ENCODE measurements at regions not wholly inside any gene's neighbourhood (a gene's known extent, or its start where the extent isn't known, plus 50 kb on each side); places are given as distances from the start of the nearest gene placed in this dataset.

GRCh38 chr5:154118385-154118784 is 72.1 kb upstream of the GALNT10 start (continued):
- no peak for TF ChIP-seq ZSCAN29 (IDR thresholded peaks at IDR 0.05)

GRCh38 chr5:154118893-154119336 is 71.6 kb upstream of the GALNT10 start:
- intact Hi-C loops (cut with micrococcal nuclease; ENCODE audit: unreplicated experiment) (no loop called here), in situ Hi-C loops (cut with MboI) (no loop called here)
- ChIA-PET POLR2A (no interaction called here), CTCF (interaction anchor here (0.9 to 1.1 kb wide), 2 partner anchors 79 to 286 kb away, joined by 3 to 5 read pairs; no protein-coding TSS in a partner anchor), RAD21 (ENCODE audit: unreplicated experiment) (no interaction called here), SMC1A (ENCODE audit: uncharacterized antibody, unreplicated experiment) (no interaction called here)
- no peaks in the 10 kb centered on the region for H3K36me3 ChIP-seq (ENCODE audit: control insufficient read depth in 2 of 2, insufficient read depth in 2 of 2, low read length in 1 of 2)
- H2AFZ ChIP-seq (ENCODE audit: control insufficient read depth, low read depth, low read length): no peak overlapping the region
- no peak overlapping the region for H3K27ac ChIP-seq (ENCODE audit: control insufficient read depth, insufficient read depth)
- no peak overlapping the region for H3K4me2 ChIP-seq (ENCODE audit: control insufficient read depth, insufficient read depth)
- no peaks in the 10 kb centered on the region for H3K4me1 ChIP-seq (ENCODE audit: control insufficient read depth, insufficient read depth, low read length)
- H3K27me3 ChIP-seq (replicated peaks in 1 of 2; ENCODE audit: control insufficient read depth in 2 of 2, insufficient read depth in 2 of 2, low read length in 1 of 2): no peaks in the 10 kb centered on the region
- no peak for DNase-seq (ENCODE audit: low read depth, low spot score)
- H4K20me1 ChIP-seq (ENCODE audit: control insufficient read depth, insufficient read depth): no peaks in the 10 kb centered on the region
- peak; percentile 49 for ATAC-seq
- no peak overlapping the region for H3K4me3 ChIP-seq
- TF ChIP-seq JUNB (IDR thresholded peaks at IDR 0.05): no peak
- TF ChIP-seq RAD51 (IDR thresholded peaks at IDR 0.05): peak; percentile 42
- WGBS (ENCODE audit: insufficient coverage, insufficient replicate concordance, low lambda C conversion rate, missing lambda C conversion rate): 24% methylated on average over 4 of the region's 4 CpGs
- no peak for FAIRE-seq
- no peaks in the 10 kb centered on the region for H3K79me2 ChIP-seq (ENCODE audit: control insufficient read depth, insufficient read depth, low read length)
- H3K9ac ChIP-seq (ENCODE audit: control insufficient read depth, insufficient read depth, low read length): no peak overlapping the region
- H3K9me3 ChIP-seq (replicated peaks; ENCODE audit: control insufficient read depth, insufficient read depth, low read length): no peaks in the 10 kb centered on the region
- BruUV-seq (replicated peaks): no TSS peak

DNA sequence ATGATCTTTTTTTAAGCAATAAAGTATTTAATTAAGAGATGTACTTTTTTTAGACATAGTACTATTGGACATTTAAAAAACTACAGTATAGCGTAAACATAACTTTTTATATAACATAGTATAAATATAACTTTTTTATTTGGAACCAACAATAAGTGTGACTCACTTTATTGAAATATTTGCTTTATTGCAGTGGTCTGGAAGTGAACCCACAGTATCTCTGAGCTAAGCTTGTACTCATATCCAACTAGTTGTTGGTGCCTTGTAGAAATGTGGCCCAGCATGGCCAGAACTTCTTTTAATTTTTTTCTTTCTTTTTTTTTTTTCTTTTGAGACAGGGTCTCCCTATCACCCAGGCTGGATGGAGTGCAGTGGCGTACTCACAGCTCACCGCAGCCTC is 61.5 kb upstream of the GALNT10 start:
- no peak for FAIRE-seq
- H2AFZ ChIP-seq (ENCODE audit: control insufficient read depth, low read depth, low read length): no peak overlapping the region
- ChIA-PET RAD21 (ENCODE audit: unreplicated experiment) (no interaction called here), POLR2A (no interaction called here), CTCF (interaction anchor here (1.3 to 1.8 kb wide), 2 partner anchors 28 to 276 kb away, joined by 4 to 6 read pairs; no protein-coding TSS in a partner anchor), SMC1A (ENCODE audit: uncharacterized antibody, unreplicated experiment) (no interaction called here)
- no peaks in the 10 kb centered on the region; a peak in 1 of 4 replicates for H3K27me3 ChIP-seq (replicated peaks in 1 of 2; ENCODE audit: control insufficient read depth in 2 of 2, insufficient read depth in 2 of 2, low read length in 1 of 2)
- H3K79me2 ChIP-seq (ENCODE audit: control insufficient read depth, insufficient read depth, low read length): no peaks in the 10 kb centered on the region
- in situ Hi-C loops (cut with MboI): no loop called here
- no peaks in the 10 kb centered on the region for H3K9me3 ChIP-seq (replicated peaks; ENCODE audit: control insufficient read depth, insufficient read depth, low read length)
- no peak overlapping the region for H3K27ac ChIP-seq (ENCODE audit: control insufficient read depth, insufficient read depth)
- 97% methylated on average over 2 of the region's 3 CpGs for WGBS (ENCODE audit: insufficient coverage, insufficient replicate concordance, low lambda C conversion rate, missing lambda C conversion rate)
- no peak overlapping the region for H3K4me3 ChIP-seq
- no peaks in the 10 kb centered on the region for H3K4me1 ChIP-seq (ENCODE audit: control insufficient read depth, insufficient read depth, low read length)
- no peaks in the 10 kb centered on the region for H3K36me3 ChIP-seq (ENCODE audit: control insufficient read depth in 2 of 2, insufficient read depth in 2 of 2, low read length in 1 of 2)
- no peak for DNase-seq (ENCODE audit: low read depth, low spot score)
- H4K20me1 ChIP-seq (ENCODE audit: control insufficient read depth, insufficient read depth): no peaks in the 10 kb centered on the region
- H3K9ac ChIP-seq (ENCODE audit: control insufficient read depth, insufficient read depth, low read length): no peak overlapping the region
- no TSS peak for BruUV-seq (replicated peaks)
- no peak overlapping the region for H3K4me2 ChIP-seq (ENCODE audit: control insufficient read depth, insufficient read depth)
- ATAC-seq: no peak
- intact Hi-C loops (cut with micrococcal nuclease; ENCODE audit: unreplicated experiment): no loop called here
- TF ChIP-seq TCF12 (IDR thresholded peaks at IDR 0.05; ENCODE audit: low read depth, low read length) (no peak), ZNF592 (IDR thresholded peaks at IDR 0.05) (no peak), NRF1 (conservative IDR thresholded peaks at IDR 0.05; ENCODE audit: low read depth, low read length) (no peak), MEF2A (IDR thresholded peaks at IDR 0.05; ENCODE audit: insufficient read depth, low read depth, low read length) (no peak), HSF1 (IDR thresholded peaks at IDR 0.05; ENCODE audit: low read depth, low read length) (no peak)

Measured in GM12878 (cell line).